ENCODE measurements at regions not wholly inside any gene's neighbourhood (a gene's known extent, or its start where the extent isn't known, plus 50 kb on each side); places are given as distances from the start of the nearest gene placed in this dataset.

- Histone ChIP-seq H3K4me3 (ENCODE audit: low read depth in 2 of 2, low read length in 1 of 2) (no peak overlapping the region), H3F3A (replicated peaks; ENCODE audit: insufficient read depth) (no peaks in the 10 kb centered on the region), H3K9me2 (no peaks in the 10 kb centered on the region), H4K20me1 (ENCODE audit: insufficient read depth) (no peaks in the 10 kb centered on the region), H3K27ac (ENCODE audit: low read depth in 2 of 2, low read length in 1 of 2) (no peak overlapping the region), H3K36me3 (replicated peaks in 1 of 2; ENCODE audit: control insufficient read depth in 1 of 2, insufficient read depth in 2 of 2, low read length in 1 of 2) (no peaks in the 10 kb centered on the region), H3K4me1 (ENCODE audit: control insufficient read depth in 1 of 2, insufficient read depth in 2 of 2, low read depth in 1 of 2, low read length in 1 of 2) (peaks cover 0 to 2% of the 10 kb centered on the region in 2 experiments; a peak in 1 of 4 replicates), H3K9ac (no peak overlapping the region), H3K79me2 (ENCODE audit: insufficient read depth) (no peaks in the 10 kb centered on the region), H3K9me3 (no peaks in the 10 kb centered on the region), H3K27me3 (ENCODE audit: insufficient read depth) (no peaks in the 10 kb centered on the region), H2AFZ (ENCODE audit: low read depth) (no peak overlapping the region), H3K4me2 (no peak overlapping the region)
- WGBS (ENCODE audit: low lambda C conversion rate) = 53% methylated on average over 14 of the region's 22 CpGs
- POLR2A ChIA-PET = no interaction called here
- DNase-seq = no peak
- TF ChIP-seq SMC3 (IDR thresholded peaks at IDR 0.05; ENCODE audit: low read depth, low read length) (no peak), MAX (IDR thresholded peaks at IDR 0.05; ENCODE audit: low read depth) (no peak), FOXJ3 (CRISPR knock-in tag; IDR thresholded peaks at IDR 0.05) (no peak), REST (IDR thresholded peaks at IDR 0.05; ENCODE audit: low read depth, low read length) (no peak), TCF12 (IDR thresholded peaks at IDR 0.05) (no peak), GATA2 (CRISPR knock-in tag; IDR thresholded peaks at IDR 0.05) (no peak), NFIC (IDR thresholded peaks at IDR 0.05; ENCODE audit: borderline replicate concordance) (no peak), RXRA (IDR thresholded peaks at IDR 0.05; ENCODE audit: borderline replicate concordance, low read depth) (no peak)
- CTCF ChIA-PET = interaction anchor here (0.8 to 2.5 kb wide), 2 partner anchors 260 to 584 kb away, joined by 3 to 9 read pairs; no protein-coding TSS in a partner anchor
Observed at GRCh38 chr11:70495351-70496310, 97.3 kb downstream of the CTTN start.

GRCh38 chr11:70496591-70497535 is 98.5 kb downstream of the CTTN start:
- 50% methylated on average over 12 of the region's 16 CpGs for WGBS (ENCODE audit: low lambda C conversion rate)
- Histone ChIP-seq H3K36me3 (replicated peaks in 1 of 2; ENCODE audit: control insufficient read depth in 1 of 2, insufficient read depth in 2 of 2, low read length in 1 of 2) (no peaks in the 10 kb centered on the region), H3K9ac (no peak overlapping the region), H4K20me1 (ENCODE audit: insufficient read depth) (no peaks in the 10 kb centered on the region), H2AFZ (ENCODE audit: low read depth) (no peak overlapping the region), H3F3A (replicated peaks; ENCODE audit: insufficient read depth) (no peaks in the 10 kb centered on the region), H3K4me3 (ENCODE audit: low read depth in 2 of 2, low read length in 1 of 2) (no peak overlapping the region), H3K27ac (ENCODE audit: low read depth in 2 of 2, low read length in 1 of 2) (no peak overlapping the region), H3K4me1 (ENCODE audit: control insufficient read depth in 1 of 2, insufficient read depth in 2 of 2, low read depth in 1 of 2, low read length in 1 of 2) (peaks cover 0 to 15% of the 10 kb centered on the region in 2 experiments; a peak in 1 of 4 replicates), H3K4me2 (no peak overlapping the region), H3K79me2 (ENCODE audit: insufficient read depth) (no peaks in the 10 kb centered on the region), H3K9me3 (no peaks in the 10 kb centered on the region), H3K27me3 (ENCODE audit: insufficient read depth) (no peaks in the 10 kb centered on the region), H3K9me2 (no peaks in the 10 kb centered on the region)
- no peak for DNase-seq
- ChIA-PET CTCF (interaction anchor here (0.6 to 2.5 kb wide), 3 partner anchors 259 to 641 kb away, joined by 3 to 9 read pairs (median 3); no protein-coding TSS in a partner anchor), POLR2A (no interaction called here)
- TF ChIP-seq FOXJ3 (CRISPR knock-in tag; IDR thresholded peaks at IDR 0.05) (no peak), GATA2 (CRISPR knock-in tag; IDR thresholded peaks at IDR 0.05) (no peak), PBX3 (IDR thresholded peaks at IDR 0.05) (no peak), ZBTB33 (IDR thresholded peaks at IDR 0.05; ENCODE audit: borderline replicate concordance, low read depth) (no peak), CHD2 (IDR thresholded peaks at IDR 0.05; ENCODE audit: low read length, partially characterized antibody) (no peak), MAX (IDR thresholded peaks at IDR 0.05; ENCODE audit: low read depth) (no peak), EZH2phosphoT487 (IDR thresholded peaks at IDR 0.05; ENCODE audit: borderline replicate concordance, low read depth) (no peak), MXI1 (IDR thresholded peaks at IDR 0.05; ENCODE audit: low read depth, low read length) (no peak), POLR2AphosphoS5 (IDR thresholded peaks at IDR 0.05; ENCODE audit: low read depth, low read length) (no peak), FOSL2 (IDR thresholded peaks at IDR 0.05; ENCODE audit: borderline replicate concordance, low read depth) (no peak), TAF1 (IDR thresholded peaks at IDR 0.05; ENCODE audit: borderline replicate concordance, low read depth, low read length) (no peak)

Measured in SK-N-SH (cell line).